ENCODE measurements at regions not wholly inside any gene's neighbourhood (a gene's known extent, or its start where the extent isn't known, plus 50 kb on each side); places are given as distances from the start of the nearest gene placed in this dataset.

DNA sequence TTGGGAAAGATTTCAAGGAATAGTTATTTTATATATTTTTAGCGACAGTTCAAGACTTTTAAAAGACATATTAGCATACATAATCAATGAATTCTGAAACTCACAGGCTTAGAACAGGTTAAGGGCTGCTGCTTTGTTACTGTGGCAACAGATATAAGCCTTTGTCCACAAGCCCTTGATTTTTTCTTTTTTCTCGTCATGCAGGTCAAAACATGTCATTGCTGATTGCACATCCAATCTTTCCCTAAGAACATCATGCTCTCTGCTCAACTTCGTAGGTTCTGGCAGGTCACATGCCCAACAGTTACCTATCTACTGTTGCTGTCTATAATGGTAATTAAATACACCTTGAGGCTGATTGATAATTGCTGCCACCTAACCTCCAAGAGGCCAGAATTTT, 172.5 kb upstream of the PTPRD start:
- dilution Hi-C loops (cut with HindIII; ENCODE audit: low sequenced_read_pairs, unreplicated experiment), result no loop called here
- no peak overlapping the region for H3K18ac ChIP-seq (ENCODE audit: low read depth, low read length)
- in situ Hi-C loops (cut with MboI; ENCODE audit: low sequenced_read_pairs), result no loop called here
- H3K23ac ChIP-seq (ENCODE audit: low read depth, low read length), result no peak overlapping the region
- no peak for TF ChIP-seq RFX5 (IDR thresholded peaks at IDR 0.05; ENCODE audit: low read depth, low read length)
- TF ChIP-seq MAZ (IDR thresholded peaks at IDR 0.05; ENCODE audit: borderline replicate concordance, low read depth, low read length), result no peak
- no peak for TF ChIP-seq ELK1 (IDR thresholded peaks at IDR 0.05; ENCODE audit: borderline replicate concordance, low read depth, low read length)
- TF ChIP-seq, protein P1, sequence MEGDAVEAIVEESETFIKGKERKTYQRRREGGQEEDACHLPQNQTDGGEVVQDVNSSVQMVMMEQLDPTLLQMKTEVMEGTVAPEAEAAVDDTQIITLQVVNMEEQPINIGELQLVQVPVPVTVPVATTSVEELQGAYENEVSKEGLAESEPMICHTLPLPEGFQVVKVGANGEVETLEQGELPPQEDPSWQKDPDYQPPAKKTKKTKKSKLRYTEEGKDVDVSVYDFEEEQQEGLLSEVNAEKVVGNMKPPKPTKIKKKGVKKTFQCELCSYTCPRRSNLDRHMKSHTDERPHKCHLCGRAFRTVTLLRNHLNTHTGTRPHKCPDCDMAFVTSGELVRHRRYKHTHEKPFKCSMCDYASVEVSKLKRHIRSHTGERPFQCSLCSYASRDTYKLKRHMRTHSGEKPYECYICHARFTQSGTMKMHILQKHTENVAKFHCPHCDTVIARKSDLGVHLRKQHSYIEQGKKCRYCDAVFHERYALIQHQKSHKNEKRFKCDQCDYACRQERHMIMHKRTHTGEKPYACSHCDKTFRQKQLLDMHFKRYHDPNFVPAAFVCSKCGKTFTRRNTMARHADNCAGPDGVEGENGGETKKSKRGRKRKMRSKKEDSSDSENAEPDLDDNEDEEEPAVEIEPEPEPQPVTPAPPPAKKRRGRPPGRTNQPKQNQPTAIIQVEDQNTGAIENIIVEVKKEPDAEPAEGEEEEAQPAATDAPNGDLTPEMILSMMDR (conservative IDR thresholded peaks at IDR 0.05; ENCODE audit: low read depth, low read length), result no peak
- no peak for TF ChIP-seq MXI1 (IDR thresholded peaks at IDR 0.05; ENCODE audit: borderline replicate concordance, low read depth, low read length)
- no peak for TF ChIP-seq RCOR1 (IDR thresholded peaks at IDR 0.05; ENCODE audit: insufficient replicate concordance, low read length)
- no peak for TF ChIP-seq CEBPB (IDR thresholded peaks at IDR 0.05; ENCODE audit: low read depth, low read length)
- TF ChIP-seq USF2 (IDR thresholded peaks at IDR 0.05; ENCODE audit: low read depth, low read length), result no peak
- TF ChIP-seq SMC3 (IDR thresholded peaks at IDR 0.05; ENCODE audit: low read depth, low read length), result no peak
- no peak for TF ChIP-seq FOS (IDR thresholded peaks at IDR 0.05; ENCODE audit: low read depth, low read length)
- H3K56ac ChIP-seq (ENCODE audit: extremely low read depth, insufficient read depth, low read length), result no peak overlapping the region
- WGBS, 2 experiments (ENCODE audit: extremely low coverage in 2 of 2, insufficient read length in 1 of 2), result no CpG with 5 or more reads among the region's 3 CpGs
- H3K9me1 ChIP-seq (ENCODE audit: insufficient read depth, low read length), result no peaks in the 10 kb centered on the region
- H3K9me3 ChIP-seq (ENCODE audit: control insufficient read depth, insufficient read depth, low read length), result peaks cover 4% of the 10 kb centered on the region
- no peak overlapping the region for H2AFZ ChIP-seq (replicated peaks; ENCODE audit: low read length, poor library complexity)
- H3K9ac ChIP-seq (ENCODE audit: low read depth, low read length), result no peak overlapping the region
- no peak overlapping the region for H2BK5ac ChIP-seq (ENCODE audit: low read depth, low read length, poor library complexity, severe bottlenecking)
- H3K27me3 ChIP-seq (ENCODE audit: control insufficient read depth, insufficient read depth, low read length), result no peaks in the 10 kb centered on the region
- DNase-seq (no peak), ATAC-seq (ENCODE audit: low read depth) (no peak)
- H4K91ac ChIP-seq (ENCODE audit: insufficient read depth, low read depth, low read length), result no peak overlapping the region
- no peaks in the 10 kb centered on the region for H4K20me1 ChIP-seq (ENCODE audit: insufficient read depth, low read length)
- H3K14ac ChIP-seq (replicated peaks; ENCODE audit: low read depth, low read length), result no peak overlapping the region
- H3K4ac ChIP-seq (ENCODE audit: low read depth, low read length), result no peak overlapping the region
- no peak overlapping the region for H3K4me2 ChIP-seq (ENCODE audit: low read depth, low read length)
- no peak overlapping the region for H2BK120ac ChIP-seq (ENCODE audit: low read depth, low read length)
- no peak overlapping the region for H4K8ac ChIP-seq (ENCODE audit: low read depth in 2 of 2, low read length in 2 of 2)
- no peak overlapping the region for H4K5ac ChIP-seq (ENCODE audit: low read depth, low read length)
- no peak overlapping the region for H2AK5ac ChIP-seq (ENCODE audit: low read depth, low read length)
- no peak overlapping the region for H2BK20ac ChIP-seq (ENCODE audit: low read depth, low read length)
- POLR2A ChIA-PET (ENCODE audit: unreplicated experiment), result no interaction called here
- CTCF ChIA-PET, result no interaction called here
- H2AK9ac ChIP-seq (replicated peaks; ENCODE audit: low read depth, low read length, poor library complexity), result no peak overlapping the region
- H3K4me1 ChIP-seq (ENCODE audit: control insufficient read depth, insufficient read depth, low read length), result no peaks in the 10 kb centered on the region
- BruUV-seq (replicated peaks), result no TSS peak
- no peak overlapping the region for H3K27ac ChIP-seq (ENCODE audit: insufficient read depth, low read length)
- no peak overlapping the region for H3K4me3 ChIP-seq (ENCODE audit: insufficient read depth, low read depth, low read length)
- intact Hi-C loops (cut with micrococcal nuclease), result no loop called here
- H2BK15ac ChIP-seq (ENCODE audit: low read depth, low read length), result no peak overlapping the region
- H3K36me3 ChIP-seq (ENCODE audit: control insufficient read depth, insufficient read depth, low read length), result no peaks in the 10 kb centered on the region
- no peaks in the 10 kb centered on the region for H3K79me1 ChIP-seq (ENCODE audit: low read depth in 1 of 2, low read length in 2 of 2)

Measured in IMR-90 (cell line).